ENCODE measurements at regions not wholly inside any gene's neighbourhood (a gene's known extent, or its start where the extent isn't known, plus 50 kb on each side); places are given as distances from the start of the nearest gene placed in this dataset.

DNA sequence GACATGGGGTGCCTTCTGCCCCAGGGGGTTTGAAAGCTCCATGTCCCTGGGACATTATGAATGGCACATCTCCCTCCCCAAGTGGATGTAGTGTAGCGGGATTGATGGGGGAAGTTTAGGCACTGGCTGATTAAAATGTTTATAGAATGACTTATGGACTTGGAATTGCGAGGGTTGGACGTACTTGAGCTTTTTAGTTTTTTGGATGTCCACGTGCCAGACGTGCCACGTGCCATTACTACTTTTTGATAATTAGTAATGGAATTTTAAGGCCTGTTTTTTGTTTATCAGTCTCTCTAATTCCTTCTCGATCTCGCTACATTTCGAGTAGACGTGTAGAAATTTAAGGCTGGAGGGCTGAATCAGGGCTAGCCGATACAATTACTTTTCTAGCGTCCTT, 162.8 kb downstream of the TBXT start:
- Histone ChIP-seq H3K9ac (ENCODE audit: low read length) (no peak overlapping the region), H3F3A (ENCODE audit: insufficient read depth, low read length) (no peaks in the 10 kb centered on the region), H3K9me3 (replicated peaks; ENCODE audit: insufficient read depth, low read length) (no peaks in the 10 kb centered on the region), H3K9me2 (replicated peaks; ENCODE audit: insufficient read depth, low read length) (no peaks in the 10 kb centered on the region), H3K36me3 (replicated peaks; ENCODE audit: insufficient read depth, low read length) (no peaks in the 10 kb centered on the region), H3K4me3 (ENCODE audit: low read length) (no peak overlapping the region), H4K20me1 (ENCODE audit: insufficient read depth, low read length) (no peaks in the 10 kb centered on the region), H3K27ac (ENCODE audit: low read length) (no peak overlapping the region), H3K4me1 (ENCODE audit: low read length) (no peaks in the 10 kb centered on the region), H3K4me2 (ENCODE audit: low read depth, low read length) (no peak overlapping the region), H3K27me3 (replicated peaks; ENCODE audit: insufficient read depth, low read length) (no peaks in the 10 kb centered on the region), H3K79me2 (ENCODE audit: low read length) (no peaks in the 10 kb centered on the region), H2AFZ (ENCODE audit: low read length) (no peak overlapping the region)
- TF ChIP-seq EZH2phosphoT487 (IDR thresholded peaks at IDR 0.05; ENCODE audit: low read length) (no peak), EZH2 (optimal IDR thresholded peaks at IDR 0.05; ENCODE audit: low read depth, low read length) (no peak)
- TF ChIP-seq, protein P1, sequence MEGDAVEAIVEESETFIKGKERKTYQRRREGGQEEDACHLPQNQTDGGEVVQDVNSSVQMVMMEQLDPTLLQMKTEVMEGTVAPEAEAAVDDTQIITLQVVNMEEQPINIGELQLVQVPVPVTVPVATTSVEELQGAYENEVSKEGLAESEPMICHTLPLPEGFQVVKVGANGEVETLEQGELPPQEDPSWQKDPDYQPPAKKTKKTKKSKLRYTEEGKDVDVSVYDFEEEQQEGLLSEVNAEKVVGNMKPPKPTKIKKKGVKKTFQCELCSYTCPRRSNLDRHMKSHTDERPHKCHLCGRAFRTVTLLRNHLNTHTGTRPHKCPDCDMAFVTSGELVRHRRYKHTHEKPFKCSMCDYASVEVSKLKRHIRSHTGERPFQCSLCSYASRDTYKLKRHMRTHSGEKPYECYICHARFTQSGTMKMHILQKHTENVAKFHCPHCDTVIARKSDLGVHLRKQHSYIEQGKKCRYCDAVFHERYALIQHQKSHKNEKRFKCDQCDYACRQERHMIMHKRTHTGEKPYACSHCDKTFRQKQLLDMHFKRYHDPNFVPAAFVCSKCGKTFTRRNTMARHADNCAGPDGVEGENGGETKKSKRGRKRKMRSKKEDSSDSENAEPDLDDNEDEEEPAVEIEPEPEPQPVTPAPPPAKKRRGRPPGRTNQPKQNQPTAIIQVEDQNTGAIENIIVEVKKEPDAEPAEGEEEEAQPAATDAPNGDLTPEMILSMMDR (IDR thresholded peaks at IDR 0.05; ENCODE audit: low read length): no peak
- DNase-seq: no peak

DNA sequence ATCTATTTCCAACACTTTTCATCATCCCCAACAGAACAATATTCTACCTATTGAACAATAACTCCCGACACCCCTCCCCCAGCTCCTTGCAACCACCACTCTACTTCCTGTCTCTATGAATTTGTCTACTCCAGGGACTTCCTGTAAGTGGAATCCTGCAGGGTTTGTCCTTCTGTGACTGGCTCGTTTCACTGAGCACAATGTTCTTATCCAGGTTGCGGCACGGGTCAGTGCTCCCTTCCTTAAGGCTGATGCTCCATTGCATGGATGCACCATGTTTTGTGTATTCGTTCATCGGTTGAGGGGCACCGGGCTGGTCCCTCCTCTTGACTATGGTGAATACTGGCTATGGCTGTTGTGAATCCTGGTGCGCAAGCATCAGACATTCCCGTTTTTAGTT, 163.2 kb downstream of the TBXT start:
- Histone ChIP-seq H3F3A (ENCODE audit: insufficient read depth, low read length) (no peaks in the 10 kb centered on the region), H3K27me3 (replicated peaks; ENCODE audit: insufficient read depth, low read length) (no peaks in the 10 kb centered on the region), H2AFZ (ENCODE audit: low read length) (no peak overlapping the region), H3K27ac (ENCODE audit: low read length) (no peak overlapping the region), H3K4me2 (ENCODE audit: low read depth, low read length) (no peak overlapping the region), H4K20me1 (ENCODE audit: insufficient read depth, low read length) (no peaks in the 10 kb centered on the region), H3K4me1 (ENCODE audit: low read length) (no peaks in the 10 kb centered on the region), H3K79me2 (ENCODE audit: low read length) (no peaks in the 10 kb centered on the region), H3K9me2 (replicated peaks; ENCODE audit: insufficient read depth, low read length) (no peaks in the 10 kb centered on the region), H3K36me3 (replicated peaks; ENCODE audit: insufficient read depth, low read length) (no peaks in the 10 kb centered on the region), H3K9ac (ENCODE audit: low read length) (no peak overlapping the region), H3K9me3 (replicated peaks; ENCODE audit: insufficient read depth, low read length) (no peaks in the 10 kb centered on the region), H3K4me3 (ENCODE audit: low read length) (no peak overlapping the region)
- TF ChIP-seq EZH2 (optimal IDR thresholded peaks at IDR 0.05; ENCODE audit: low read depth, low read length) (no peak), EZH2phosphoT487 (IDR thresholded peaks at IDR 0.05; ENCODE audit: low read length) (no peak)
- TF ChIP-seq, protein P1 (IDR thresholded peaks at IDR 0.05; ENCODE audit: low read length): no peak
- DNase-seq: no peak

DNA sequence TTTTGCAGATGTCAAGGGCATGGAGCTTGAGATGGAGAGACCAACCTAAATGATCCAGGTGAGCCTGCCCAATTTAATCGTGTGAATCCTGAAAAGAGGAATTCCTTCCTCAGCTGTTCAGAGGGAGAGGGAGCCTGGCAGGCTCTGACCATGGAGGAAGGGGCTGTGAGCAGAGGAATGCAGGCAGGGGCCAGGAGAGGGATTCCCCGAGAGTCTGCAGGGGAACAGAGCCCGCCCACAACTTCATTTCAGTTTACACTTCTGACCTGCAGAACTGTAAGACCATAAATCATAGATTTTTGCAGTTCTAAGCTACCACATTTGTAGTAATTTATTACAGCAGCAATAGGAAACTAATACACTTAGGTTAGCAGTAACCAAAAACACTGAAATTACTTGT, 164.1 kb downstream of the TBXT start:
- Histone ChIP-seq H3K4me2 (ENCODE audit: low read depth, low read length) (no peak overlapping the region), H4K20me1 (ENCODE audit: insufficient read depth, low read length) (no peaks in the 10 kb centered on the region), H3F3A (ENCODE audit: insufficient read depth, low read length) (no peaks in the 10 kb centered on the region), H3K4me3 (ENCODE audit: low read length) (no peak overlapping the region), H3K4me1 (ENCODE audit: low read length) (no peaks in the 10 kb centered on the region), H3K27ac (ENCODE audit: low read length) (no peak overlapping the region), H3K9me3 (replicated peaks; ENCODE audit: insufficient read depth, low read length) (no peaks in the 10 kb centered on the region), H3K27me3 (replicated peaks; ENCODE audit: insufficient read depth, low read length) (no peaks in the 10 kb centered on the region), H3K36me3 (replicated peaks; ENCODE audit: insufficient read depth, low read length) (no peaks in the 10 kb centered on the region), H3K9ac (ENCODE audit: low read length) (no peak overlapping the region), H2AFZ (ENCODE audit: low read length) (no peak overlapping the region), H3K79me2 (ENCODE audit: low read length) (no peaks in the 10 kb centered on the region), H3K9me2 (replicated peaks; ENCODE audit: insufficient read depth, low read length) (no peaks in the 10 kb centered on the region)
- no peak for DNase-seq
- TF ChIP-seq EZH2phosphoT487 (IDR thresholded peaks at IDR 0.05; ENCODE audit: low read length) (no peak), EZH2 (optimal IDR thresholded peaks at IDR 0.05; ENCODE audit: low read depth, low read length) (no peak)
- TF ChIP-seq, protein P1 (IDR thresholded peaks at IDR 0.05; ENCODE audit: low read length): no peak

Data from MM.1S (cell line).